GM19328 (cell line): ENCODE measurements at regions not wholly inside any gene's neighbourhood (a gene's known extent, or its start where the extent isn't known, plus 50 kb on each side); places are given as distances from the start of the nearest gene placed in this dataset.
"Not testable (repeated sequence)": the region's sequence is repeated elsewhere in the genome, so short reads cannot be mapped to it uniquely, and the experiment has no call there.

Experiments
- ATAC-seq: cut with Tn5 transposase; IDR thresholded peaks from one replicate; pipeline ENCODE4 v1.9.1; 2021; ENCODE audit warnings: mild to moderate bottlenecking, moderate library complexity; ENCODE audit not compliant: unreplicated experiment

DNA sequence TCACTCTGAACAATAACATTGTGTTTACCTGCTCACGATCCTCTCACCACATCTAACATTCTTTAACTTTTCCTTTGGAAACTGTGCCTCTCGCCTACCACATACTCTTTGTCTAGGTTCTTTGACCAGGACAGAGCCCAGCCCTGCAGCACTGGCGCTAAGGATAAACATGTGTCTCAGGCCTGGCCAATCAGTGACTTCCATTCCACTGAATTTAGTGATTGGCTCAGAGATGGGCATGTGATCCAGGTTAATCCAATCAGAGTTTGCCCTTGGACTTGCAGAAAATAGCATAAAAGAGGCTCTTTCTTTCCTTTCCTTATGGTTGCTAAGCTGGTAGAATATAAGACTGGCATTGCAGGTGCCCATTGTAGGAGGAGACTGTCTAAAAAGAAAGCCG is 605.7 kb downstream of the MATN1 start:
- ATAC-seq = no peak

DNA sequence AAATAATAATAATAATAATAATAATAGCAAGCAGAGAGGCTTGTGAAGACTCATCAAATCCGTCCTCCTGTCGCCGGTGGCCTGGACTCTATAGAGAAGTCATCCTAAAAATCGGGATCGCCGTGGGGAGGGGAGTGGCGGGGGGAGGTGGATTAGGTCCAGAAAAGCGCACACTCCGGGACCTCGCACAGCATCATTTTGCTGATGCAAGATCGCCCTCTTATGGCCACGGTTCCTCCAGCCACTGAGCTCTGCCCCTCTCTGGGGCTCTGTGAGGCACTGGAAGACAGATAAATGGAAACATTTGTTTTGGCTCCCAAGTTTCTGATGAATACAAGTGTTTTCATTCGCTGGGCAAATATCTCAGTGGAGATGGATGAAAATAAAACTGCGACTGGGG is 612.0 kb downstream of the MATN1 start:
- no peak for ATAC-seq

DNA sequence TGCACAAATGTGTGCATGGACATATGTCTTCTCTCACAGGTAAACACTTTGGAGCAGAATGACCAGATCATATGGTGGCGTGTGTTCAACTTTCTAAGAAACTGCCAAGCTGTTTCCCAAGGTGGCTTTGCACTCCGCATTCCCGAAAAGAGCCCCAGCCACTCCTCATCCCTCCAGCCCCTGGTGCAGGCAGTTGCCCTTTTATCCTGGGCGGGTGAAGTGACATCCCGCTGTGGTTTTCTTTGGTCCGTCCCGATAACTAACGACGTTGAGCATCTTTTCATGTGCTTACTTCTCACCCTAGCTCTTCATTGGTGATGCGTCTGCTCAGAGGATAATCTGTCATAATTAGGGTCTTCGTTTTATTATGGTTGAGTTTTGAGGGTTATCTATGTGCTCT is 612.5 kb downstream of the MATN1 start:
- ATAC-seq = no peak

DNA sequence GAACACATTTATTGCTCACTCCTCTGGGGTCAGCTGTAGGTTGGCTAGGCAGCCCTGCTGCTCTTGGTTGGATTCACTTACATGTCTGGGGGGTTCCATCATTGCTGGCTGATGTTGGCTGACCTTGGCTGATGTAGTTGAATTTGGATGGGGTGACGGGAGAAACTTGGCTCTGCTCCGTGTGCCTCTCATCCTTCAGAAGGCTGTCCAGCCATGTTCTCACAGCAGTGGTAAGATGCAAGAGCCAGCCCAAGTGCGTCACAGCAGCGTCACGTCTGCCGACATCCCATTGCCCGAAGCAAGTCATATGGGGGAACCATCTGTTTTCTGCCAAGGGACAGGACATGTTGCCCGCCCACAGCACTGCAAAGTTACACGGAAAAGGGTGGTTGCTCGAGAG is 613.5 kb downstream of the MATN1 start:
- no peak for ATAC-seq

DNA sequence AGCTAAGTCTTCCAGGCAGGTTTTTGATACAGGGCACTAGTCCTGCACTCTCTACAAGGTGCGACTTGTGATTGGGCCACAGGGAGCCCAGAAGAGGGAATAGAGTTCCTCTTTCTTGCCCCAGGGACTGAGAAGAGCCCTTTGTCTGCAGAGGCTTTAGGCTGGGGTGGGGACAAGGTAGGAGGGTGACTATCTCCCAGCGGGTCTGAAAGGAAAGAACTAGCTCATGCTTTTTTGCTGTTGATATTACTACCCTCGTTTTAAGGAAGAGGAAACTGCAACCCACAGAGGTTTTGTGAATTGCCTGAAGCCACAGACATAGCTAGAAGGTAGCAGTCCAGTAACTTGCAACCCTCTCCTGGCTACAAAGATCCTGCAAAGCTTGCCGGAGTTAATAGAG is 615.2 kb downstream of the MATN1 start:
- no peak for ATAC-seq

DNA sequence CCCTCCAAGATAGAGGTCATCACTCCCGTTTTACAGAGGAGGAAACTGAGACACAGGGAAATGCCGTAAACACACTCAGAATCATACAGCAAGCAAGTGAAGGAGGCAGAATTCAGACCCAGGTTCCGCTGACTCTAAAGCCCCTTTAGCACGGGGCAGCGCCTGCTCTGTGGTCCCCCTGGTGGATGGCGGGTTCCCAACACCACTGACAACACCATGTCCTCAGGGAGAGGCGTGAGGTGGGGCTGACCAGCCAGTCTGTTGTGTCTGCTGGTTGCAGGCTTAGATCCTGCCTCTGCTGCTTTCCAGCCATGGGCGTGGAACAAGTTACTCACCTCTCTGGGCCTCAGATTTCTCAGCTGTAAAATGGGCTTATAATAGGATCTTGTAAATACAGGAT is 617.3 kb downstream of the MATN1 start:
- no peak for ATAC-seq

DNA sequence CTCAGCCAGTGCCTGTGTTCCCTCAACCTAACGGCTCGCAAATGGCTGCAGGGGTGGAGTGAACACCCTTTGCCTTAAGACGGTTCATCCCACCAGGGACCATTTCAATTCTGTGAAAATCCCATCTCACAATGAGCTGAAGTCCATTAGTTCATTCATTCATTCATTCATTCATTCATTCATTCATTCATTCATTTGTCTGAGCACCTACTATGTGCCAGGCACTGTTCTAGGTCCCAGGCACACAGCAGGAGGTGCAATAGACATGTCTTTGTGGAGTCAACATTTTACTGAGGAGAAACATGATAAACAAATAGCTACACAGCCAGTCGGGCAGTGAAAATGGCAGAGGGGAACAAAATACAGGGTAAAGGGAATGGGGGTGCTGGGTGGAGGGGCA is 618.8 kb downstream of the MATN1 start:
- no peak for ATAC-seq

DNA sequence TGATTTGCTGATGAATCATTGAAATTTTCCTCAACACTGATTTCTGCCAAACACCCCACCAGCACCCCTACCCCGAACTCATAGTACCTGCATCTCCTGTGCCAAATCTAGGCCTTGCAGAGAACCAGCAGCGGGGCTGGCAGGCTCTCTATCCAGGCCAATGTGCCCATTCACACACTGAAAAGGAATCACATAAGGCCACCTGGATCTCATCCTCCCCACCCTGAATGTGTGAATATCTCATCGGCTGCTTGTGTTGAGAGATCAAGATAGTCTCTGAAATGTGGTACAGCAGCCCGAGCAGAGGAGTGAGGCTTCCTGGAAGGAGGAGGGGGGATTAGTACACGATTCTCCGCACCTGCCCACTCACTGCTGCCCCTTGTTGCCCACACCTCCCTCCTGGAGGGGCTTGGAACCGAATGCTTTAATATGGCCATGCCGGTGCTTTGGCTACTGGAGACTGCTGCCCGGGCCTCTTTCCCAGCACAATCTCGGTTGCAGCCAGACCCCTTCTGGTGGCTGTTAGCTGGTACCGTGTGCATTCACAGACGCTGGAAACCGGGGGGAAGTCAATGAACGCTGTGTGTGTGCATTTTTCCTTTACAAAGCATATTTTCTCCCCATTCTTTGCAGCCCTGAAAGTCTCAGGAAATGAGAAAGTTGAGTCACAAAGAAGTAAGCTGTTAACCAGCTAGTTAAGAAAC is 619.5 kb downstream of the MATN1 start:
- ATAC-seq = no peak

DNA sequence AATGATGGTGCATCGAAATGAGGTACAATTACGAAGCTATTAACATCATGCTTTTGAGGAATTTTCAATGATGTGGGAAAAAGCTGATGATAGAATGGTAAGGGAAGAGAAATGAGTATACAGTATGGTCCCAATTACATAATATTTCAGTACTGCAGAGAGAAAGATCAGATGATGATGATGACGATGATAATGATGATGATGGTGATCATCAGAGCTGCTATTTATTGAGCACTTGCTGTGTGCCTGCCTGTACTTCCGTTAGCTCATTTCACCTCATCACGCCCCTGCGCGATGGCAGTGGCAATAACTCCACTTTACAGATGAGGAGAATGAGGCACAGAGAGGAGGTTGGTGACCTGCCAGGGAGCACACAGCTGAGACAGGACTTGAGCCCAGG is 620.8 kb downstream of the MATN1 start:
- ATAC-seq = no peak

DNA sequence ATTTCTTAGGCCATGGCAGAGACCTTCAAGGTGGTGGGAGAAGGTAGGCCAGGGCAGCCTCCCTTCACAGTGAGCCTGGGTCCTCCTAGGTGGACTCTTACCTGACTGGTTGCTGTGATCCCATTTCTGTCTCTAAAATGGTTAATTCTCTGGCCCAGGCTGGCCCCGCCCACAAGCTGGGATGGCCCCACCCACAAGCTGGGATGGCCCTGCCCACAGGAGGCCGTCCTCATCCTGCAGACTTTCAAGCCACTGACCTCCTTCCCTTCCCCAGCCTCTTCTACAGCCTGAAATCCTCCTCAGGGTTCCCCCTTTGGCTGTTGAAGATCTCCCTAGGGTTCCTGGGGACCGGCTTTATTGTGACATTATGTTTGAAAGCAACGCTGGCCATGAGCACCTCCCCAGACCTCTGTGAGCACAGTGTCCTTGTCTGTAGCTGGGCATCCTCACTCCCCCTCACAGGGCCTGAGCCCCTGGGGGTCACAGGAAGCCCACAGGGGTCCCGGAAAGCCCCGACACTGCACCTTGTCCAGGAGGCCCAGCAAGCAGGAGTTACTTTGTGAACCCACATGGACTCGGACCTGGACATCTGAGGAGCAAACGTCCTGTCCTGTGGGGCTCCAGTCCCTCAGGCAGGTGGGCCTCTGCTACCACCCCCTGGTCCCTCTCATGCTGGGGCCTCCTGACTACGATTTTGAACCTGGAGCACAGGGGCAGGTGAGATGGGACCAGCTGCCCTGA is 621.7 kb downstream of the MATN1 start:
- no peak for ATAC-seq

DNA sequence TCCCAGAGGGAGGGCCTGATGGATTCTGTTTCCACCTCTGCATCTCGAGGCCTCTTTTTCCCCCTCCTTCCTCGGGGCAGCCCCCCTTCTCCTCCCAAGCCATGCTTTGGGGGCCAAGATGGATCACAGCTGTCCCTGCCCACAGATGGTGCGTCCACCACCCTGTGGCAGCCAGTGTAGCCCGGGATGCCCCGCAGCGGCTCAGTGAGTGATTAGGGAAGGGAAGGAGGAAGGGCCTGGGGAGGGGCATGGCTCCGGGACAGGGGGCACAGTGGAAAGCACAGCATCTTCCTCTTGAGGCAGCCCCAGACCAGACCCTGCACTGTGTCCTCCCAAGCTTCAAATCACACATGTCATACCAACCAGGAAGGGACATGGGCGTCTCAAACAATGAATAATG is 622.4 kb downstream of the MATN1 start:
- ATAC-seq = no peak

DNA sequence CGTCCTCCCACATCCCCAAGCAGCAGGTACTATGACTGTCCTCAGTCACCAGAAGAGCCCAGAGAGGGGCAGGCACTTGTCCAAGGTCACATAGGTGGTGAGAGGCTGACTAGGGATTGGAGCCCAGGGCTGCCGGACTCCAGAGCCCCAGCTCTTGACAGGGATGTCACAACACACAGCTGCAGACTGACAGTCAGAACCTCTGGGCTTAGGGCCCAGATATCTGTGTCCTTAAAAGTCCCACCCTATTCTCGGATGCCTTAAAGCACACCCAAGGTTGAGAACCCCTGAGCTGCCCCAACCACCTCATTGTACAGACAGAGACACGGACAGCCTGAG is 622.9 kb downstream of the MATN1 start:
- no peak for ATAC-seq

DNA sequence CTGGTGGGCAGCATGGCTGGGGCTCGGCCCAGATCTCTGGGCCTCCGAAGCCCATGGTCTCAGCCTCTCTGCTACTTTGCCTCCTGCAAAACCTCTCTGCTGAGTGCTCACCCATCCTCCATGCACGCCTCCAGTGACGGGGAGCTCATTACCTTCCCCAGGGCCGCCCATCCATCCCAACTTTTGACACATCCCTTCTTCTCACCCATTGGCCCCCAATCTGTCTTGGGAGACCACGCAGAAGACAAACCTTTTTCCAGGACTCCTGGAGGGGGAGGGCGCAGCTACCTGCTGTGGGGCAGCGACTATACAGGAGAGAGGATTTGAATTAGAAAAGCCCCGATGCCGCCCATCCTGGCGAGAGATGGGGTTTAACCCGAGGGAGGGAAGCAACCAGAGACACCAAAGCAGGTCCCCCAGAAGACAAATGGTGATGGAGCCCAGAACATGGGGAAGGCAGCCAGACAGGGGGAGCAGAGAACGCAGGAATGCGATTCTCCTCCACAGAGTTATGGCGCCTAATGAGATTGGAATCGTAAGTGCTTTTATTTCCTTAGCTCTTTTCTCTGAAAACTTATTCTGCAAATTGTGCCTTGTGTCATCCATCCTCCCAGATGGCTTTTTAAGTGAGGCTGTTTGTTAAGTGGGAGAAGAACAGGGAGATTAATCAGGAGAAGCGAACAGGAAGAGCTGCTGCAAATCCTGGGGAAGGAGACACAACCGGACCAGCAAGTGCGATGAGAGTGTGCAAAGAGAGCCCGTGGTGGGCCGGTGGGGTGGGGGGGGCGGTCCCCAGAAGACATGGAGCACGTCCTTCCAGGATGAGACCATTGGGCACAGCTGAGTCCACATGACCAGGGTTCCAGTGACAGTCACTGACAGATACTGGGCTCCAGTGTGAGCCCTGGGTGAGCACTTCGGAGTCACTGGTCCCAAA is 623.5 kb downstream of the MATN1 start:
- ATAC-seq = no peak

DNA sequence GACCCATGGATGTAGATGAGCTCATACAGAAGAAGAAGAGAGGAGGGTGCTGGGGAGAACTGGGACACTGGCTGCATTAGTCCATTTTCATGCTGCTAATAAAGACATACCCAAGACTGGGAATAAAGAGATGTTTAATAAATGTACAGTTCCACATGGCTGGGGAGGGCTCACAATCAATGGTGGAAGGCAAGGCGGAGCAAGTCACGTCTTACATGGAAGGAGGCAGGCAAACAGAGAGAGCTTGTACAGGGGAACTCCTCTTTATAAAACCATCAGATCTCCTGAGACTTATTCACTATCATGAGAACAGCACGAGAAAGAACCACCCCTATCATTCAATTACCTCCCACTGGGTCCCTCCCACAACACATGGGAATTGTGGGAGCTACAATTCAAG is 625.5 kb downstream of the MATN1 start:
- not testable (repeated sequence) for ATAC-seq

DNA sequence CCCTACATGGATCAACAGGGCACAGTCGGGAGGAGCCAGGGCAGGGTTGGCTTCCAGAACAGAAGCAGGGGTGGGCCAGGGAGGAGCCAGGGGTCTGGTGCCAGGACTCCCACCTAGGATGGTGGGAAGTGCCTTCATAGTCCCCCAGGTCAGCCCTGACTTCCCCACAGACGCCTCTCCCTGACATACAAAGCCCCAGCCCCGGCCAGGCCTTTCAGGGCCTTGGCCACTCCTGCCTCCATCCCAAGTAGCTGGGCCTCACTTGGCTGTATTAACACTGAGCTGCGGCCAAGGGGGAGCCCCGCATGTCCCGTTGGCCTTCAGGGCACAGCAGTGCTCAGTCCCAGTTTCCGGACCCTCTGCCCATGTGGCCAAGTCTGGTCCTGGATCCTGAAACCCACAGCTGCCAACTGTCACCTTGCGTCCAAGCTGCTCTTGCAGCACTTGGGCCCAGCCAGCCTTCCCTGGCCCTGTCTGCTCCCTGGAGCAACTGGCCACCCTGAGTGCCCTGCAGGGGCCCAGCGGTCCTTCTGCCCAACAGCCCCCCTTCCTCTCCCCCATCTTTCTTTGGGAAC is 627.8 kb downstream of the MATN1 start:
- ATAC-seq = no peak

DNA sequence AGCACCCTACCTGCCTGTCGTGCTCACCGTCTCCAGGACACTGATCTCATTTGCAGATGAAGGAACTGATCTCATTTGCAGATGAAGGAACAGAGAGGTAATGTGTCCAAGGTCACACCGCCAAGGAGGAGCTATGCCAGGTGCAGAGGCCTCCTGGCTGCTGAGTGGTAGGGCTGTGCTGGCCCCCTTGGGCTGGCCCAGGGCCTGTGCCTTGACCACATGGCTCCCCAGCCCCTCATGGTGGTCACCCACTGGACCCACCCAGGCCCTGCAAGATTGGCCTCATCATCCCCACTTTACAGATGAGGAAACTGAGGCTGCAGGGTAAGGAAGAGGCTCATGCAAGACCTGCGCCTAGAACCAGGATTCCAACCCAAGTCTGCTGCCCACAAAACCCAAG is 628.3 kb downstream of the MATN1 start:
- no peak for ATAC-seq

DNA sequence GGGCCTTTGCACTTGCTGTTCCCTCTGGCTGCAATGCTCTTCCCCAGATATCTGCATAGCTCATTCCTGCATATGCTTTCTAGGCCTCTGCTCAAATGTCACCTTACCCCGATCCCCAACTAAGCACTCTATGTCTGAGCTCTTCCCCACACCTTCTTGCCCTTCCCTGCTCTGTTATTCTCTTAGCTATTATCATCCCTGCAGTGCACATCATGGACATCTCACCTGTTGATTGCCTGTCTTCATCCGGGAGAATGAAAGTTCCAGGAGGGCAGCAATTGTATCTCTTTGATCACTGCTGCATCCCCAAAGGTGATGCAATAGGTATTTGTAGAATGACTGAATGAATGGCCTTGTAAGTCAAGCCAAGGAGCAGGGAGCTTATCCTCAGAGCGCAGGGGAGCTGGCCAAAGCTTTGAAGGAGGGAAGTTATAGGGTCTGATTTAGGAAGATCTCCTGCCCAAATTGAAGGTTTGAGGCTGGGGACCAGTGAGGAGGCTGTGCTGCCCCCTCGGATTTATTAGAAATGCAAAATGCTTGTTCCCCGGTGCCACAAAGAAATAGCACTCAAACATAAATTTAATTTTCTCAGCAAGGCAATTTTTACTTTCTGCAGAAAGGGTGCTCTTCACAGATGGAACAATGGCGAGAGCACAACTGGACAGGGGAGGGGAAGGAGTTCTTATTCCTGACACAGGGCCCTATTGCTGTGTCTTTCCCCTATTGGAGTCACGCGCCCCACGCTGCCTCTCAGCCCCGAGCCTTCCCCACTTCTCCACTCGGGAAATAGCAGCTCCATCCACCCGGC is 631.1 kb downstream of the MATN1 start:
- ATAC-seq = no peak

DNA sequence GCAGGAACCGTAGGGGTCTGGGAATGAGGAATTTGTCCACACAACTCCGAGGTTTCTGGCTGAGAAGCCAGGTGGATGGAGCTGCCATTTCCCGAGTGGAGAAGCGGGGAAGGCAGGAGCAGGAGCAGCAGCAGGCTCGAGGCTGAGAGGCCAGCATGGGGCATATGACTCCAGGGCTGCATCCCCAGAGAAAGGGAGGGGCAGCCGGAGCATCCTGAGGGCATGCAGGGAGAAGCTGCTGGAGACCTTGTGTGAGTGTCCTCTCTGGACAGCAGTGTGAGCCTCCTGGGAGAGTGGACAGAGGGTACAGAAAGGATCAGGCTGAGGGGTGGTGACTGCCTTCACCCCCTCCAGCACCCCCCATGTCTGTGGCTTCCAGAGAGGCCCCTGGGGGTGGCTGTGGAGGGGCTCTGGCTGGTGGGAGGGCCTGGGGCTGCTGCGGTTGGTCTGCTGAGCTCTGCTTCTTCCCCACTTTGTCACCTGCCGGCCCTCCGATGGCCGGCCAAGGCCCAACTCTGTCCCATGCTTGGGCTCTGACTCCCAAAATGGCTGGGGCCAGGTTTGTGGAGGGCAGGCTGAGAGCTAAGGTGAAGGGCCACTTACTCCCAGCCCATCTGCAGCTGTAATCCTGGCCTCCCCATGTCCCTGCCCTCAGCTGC is 633.1 kb downstream of the MATN1 start:
- ATAC-seq = no peak

DNA sequence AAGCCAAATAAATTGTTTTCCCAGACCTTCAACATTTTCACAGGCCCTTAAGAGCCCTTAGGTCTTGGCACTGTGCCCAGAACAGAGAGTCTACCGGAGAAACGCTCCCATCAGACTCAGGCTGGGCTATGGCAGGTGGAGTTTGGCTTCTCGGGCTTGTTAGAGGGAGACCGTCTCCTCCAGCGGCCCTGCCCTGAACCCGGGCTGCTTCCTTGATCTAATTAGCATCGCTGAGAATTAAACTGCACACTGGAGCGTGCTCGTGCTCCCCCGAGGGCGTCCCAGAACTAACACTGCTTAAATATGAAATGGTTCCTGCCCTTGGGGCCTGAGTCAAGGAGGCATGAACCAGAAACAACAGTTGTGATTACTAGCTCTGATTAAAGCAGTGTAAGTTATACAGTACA is 634.4 kb downstream of the MATN1 start:
- no peak for ATAC-seq

DNA sequence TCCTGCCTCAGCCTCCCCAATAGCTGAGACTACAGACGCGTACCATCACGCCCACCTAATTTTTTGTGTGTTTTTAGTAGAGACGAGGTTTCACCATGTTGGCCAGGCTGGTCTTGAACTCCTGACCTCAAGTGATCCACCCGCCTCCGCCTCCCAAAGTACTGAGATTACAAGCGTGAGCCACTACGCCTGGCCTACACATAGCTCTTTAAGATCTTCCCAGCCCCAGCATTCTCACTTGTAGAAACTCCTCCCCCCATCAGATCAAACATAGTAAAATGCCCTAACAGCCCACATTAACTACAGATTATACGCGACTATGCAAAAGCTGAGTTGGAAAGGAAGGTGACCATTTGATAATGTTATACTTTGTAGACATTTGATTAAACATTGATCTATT is 634.8 kb downstream of the MATN1 start:
- ATAC-seq = no peak
